Neural progenitor cell (in vitro differentiated cells): ENCODE measurements at regions not wholly inside any gene's neighbourhood (a gene's known extent, or its start where the extent isn't known, plus 50 kb on each side); places are given as distances from the start of the nearest gene placed in this dataset.

ENCODE experiments used
- DNase-seq: peaks from one replicate; pipeline ENCODE4 v3.0.0-alpha.2; 2016; ENCODE audit warnings: low spot score
- H2AFZ ChIP-seq: fragments of 200-600 bp; sonication (generic); replicated peaks from 2 replicates; pipeline ENCODE4 v1.6.1; 2016; ENCODE audit warnings: antibody characterized with exemption
- H3F3A ChIP-seq: fragments of 200-600 bp; sonication (generic); 2 replicates; pipeline ENCODE4 v1.6.1; 2016; ENCODE audit warnings: antibody characterized with exemption, low read depth
- H3K27ac ChIP-seq: fragments of 200-600 bp; sonication (generic); 2 replicates; pipeline ENCODE4 v1.5.1; 2016; ENCODE audit warnings: mild to moderate bottlenecking
- H3K27me3 ChIP-seq: fragments of 200-600 bp; sonication (generic); 2 replicates; pipeline ENCODE4 v1.6.1; 2016; ENCODE audit warnings: mild to moderate bottlenecking, moderate library complexity
- H3K36me3 ChIP-seq: fragments of 200-600 bp; sonication (generic); 2 replicates; pipeline ENCODE4 v1.5.1; 2016
- H3K4me1 ChIP-seq: fragments of 200-600 bp; sonication (generic); 2 replicates; pipeline ENCODE4 v1.6.1; 2016; ENCODE audit warnings: mixed run types
- H3K4me2 ChIP-seq: fragments of 200-600 bp; sonication (generic); 2 replicates; pipeline ENCODE4 v1.6.1; 2016
- H3K4me3 ChIP-seq: fragments of 200-600 bp; sonication (generic); 2 replicates; pipeline ENCODE4 v1.5.1; 2016
- H3K79me2 ChIP-seq: fragments of 200-600 bp; sonication (generic); 2 replicates; pipeline ENCODE4 v1.6.1; 2016; ENCODE audit warnings: low read depth
- H3K9ac ChIP-seq: fragments of 200-600 bp; sonication (generic); 2 replicates; pipeline ENCODE4 v1.6.1; 2016
- H3K9me3 ChIP-seq: fragments of 200-600 bp; sonication (generic); 2 replicates; pipeline ENCODE4 v1.5.1; 2016; ENCODE audit warnings: low read depth
- H4K20me1 ChIP-seq: fragments of 200-600 bp; sonication (generic); 2 replicates; pipeline ENCODE4 v1.6.1; 2016; ENCODE audit warnings: low read depth
- H3K27ac Mint-ChIP-seq: 3 replicates; pipeline ENCODE4 v1.8.0; 2021; ENCODE audit warnings: mixed read lengths
- H3K27me3 Mint-ChIP-seq: 2 replicates; pipeline ENCODE4 v1.8.0; 2022; ENCODE audit warnings: low read depth, mild to moderate bottlenecking, inconsistent platforms, moderate library complexity, mixed read lengths; ENCODE audit not compliant: insufficient read depth
- H3K36me3 Mint-ChIP-seq: 3 replicates; pipeline ENCODE4 v1.8.0; 2021; ENCODE audit warnings: mixed read lengths
- H3K4me1 Mint-ChIP-seq: 3 replicates; pipeline ENCODE4 v1.8.0; 2021; ENCODE audit warnings: mixed read lengths
- H3K4me3 Mint-ChIP-seq: 3 replicates; pipeline ENCODE4 v1.8.0; 2021; ENCODE audit warnings: mild to moderate bottlenecking, moderate library complexity, mixed read lengths
- H3K9me3 Mint-ChIP-seq: 3 replicates; pipeline ENCODE4 v1.8.0; 2020; ENCODE audit warnings: mixed read lengths
- CTCF ChIP-seq: fragments of 200-600 bp; sonication (generic); IDR thresholded peaks from 2 replicates; pipeline ENCODE4 v1.5.1; 2017; ENCODE audit warnings: antibody characterized with exemption, mild to moderate bottlenecking
- EZH2 ChIP-seq: fragments of 200-600 bp; sonication (generic); IDR thresholded peaks from 2 replicates; pipeline ENCODE4 v1.6.1; 2017; ENCODE audit warnings: antibody characterized with exemption, mild to moderate bottlenecking, moderate library complexity
- EZH2phosphoT487 ChIP-seq: fragments of 200-600 bp; sonication (generic); IDR thresholded peaks from 2 replicates; pipeline ENCODE4 v1.6.1; 2017; ENCODE audit warnings: antibody characterized with exemption

- no peaks in the 10 kb centered on the region for H3K4me1 Mint-ChIP-seq
- H3K4me1 ChIP-seq, result no peaks in the 10 kb centered on the region
- no peak overlapping the region for H3K27ac Mint-ChIP-seq
- no peak overlapping the region for H3K4me3 ChIP-seq
- TF ChIP-seq CTCF (no peak), EZH2 (no peak), EZH2phosphoT487 (no peak)
- no peak overlapping the region for H3K9ac ChIP-seq
- peaks cover 5% of the 10 kb centered on the region for H3K27me3 Mint-ChIP-seq
- H3K79me2 ChIP-seq, result no peaks in the 10 kb centered on the region
- no peaks in the 10 kb centered on the region for H3K27me3 ChIP-seq
- no peak overlapping the region for H2AFZ ChIP-seq
- no peaks in the 10 kb centered on the region for H3K9me3 ChIP-seq
- peaks cover 17% of the 10 kb centered on the region for H3K9me3 Mint-ChIP-seq
- H3K36me3 ChIP-seq, result no peaks in the 10 kb centered on the region
- no peak overlapping the region for H3K4me3 Mint-ChIP-seq
- no peaks in the 10 kb centered on the region for H3K36me3 Mint-ChIP-seq
- H3F3A ChIP-seq, result peaks cover under 1% of the 10 kb centered on the region
- H4K20me1 ChIP-seq, result no peaks in the 10 kb centered on the region
- H3K27ac ChIP-seq, result no peak overlapping the region
- no peak for DNase-seq
- no peak overlapping the region for H3K4me2 ChIP-seq
Observed at GRCh38 chr10:111131168-111131799, 54.5 kb downstream of the ADRA2A start.

- no peak overlapping the region for H3K27ac Mint-ChIP-seq
- H3K27me3 ChIP-seq, result peaks cover 16% of the 10 kb centered on the region
- no peaks in the 10 kb centered on the region for H3K9me3 ChIP-seq
- no peak overlapping the region for H3K9ac ChIP-seq
- peaks cover 17% of the 10 kb centered on the region for H3K4me1 ChIP-seq
- no peak for TF ChIP-seq EZH2phosphoT487
- H3K36me3 ChIP-seq, result no peaks in the 10 kb centered on the region
- H3K4me3 Mint-ChIP-seq, result peak overlapping the region; percentile 57
- peaks cover 19% of the 10 kb centered on the region for H3K4me1 Mint-ChIP-seq
- peaks cover 13% of the 10 kb centered on the region for H3F3A ChIP-seq
- peaks cover 3% of the 10 kb centered on the region for H3K27me3 Mint-ChIP-seq
- peaks cover 14% of the 10 kb centered on the region for H3K9me3 Mint-ChIP-seq
- H4K20me1 ChIP-seq, result no peaks in the 10 kb centered on the region
- H3K4me3 ChIP-seq, result no peak overlapping the region
- no peak overlapping the region for H2AFZ ChIP-seq
- H3K27ac ChIP-seq, result no peak overlapping the region
- H3K36me3 Mint-ChIP-seq, result no peaks in the 10 kb centered on the region
- H3K79me2 ChIP-seq, result no peaks in the 10 kb centered on the region
- peak; percentile 78 for DNase-seq
- peak overlapping the region; percentile 55 for H3K4me2 ChIP-seq
Observed at GRCh38 chr10:111137007-111137406, 60.2 kb downstream of the ADRA2A start.

- no peak overlapping the region for H3K27ac ChIP-seq
Observed at GRCh38 chr10:111137587-111137986, 60.8 kb downstream of the ADRA2A start.

More at GRCh38 chr10:111137587-111137986, 60.8 kb downstream of the ADRA2A start:
- Mint-ChIP-seq H3K4me3 (no peak overlapping the region), H3K27ac (no peak overlapping the region), H3K27me3 (peaks cover 6% of the 10 kb centered on the region), H3K9me3 (peaks cover 11% of the 10 kb centered on the region), H3K4me1 (peaks cover 19% of the 10 kb centered on the region), H3K36me3 (no peaks in the 10 kb centered on the region)
- no peak overlapping the region for H3K9ac ChIP-seq
- H3F3A ChIP-seq, result peaks cover 13% of the 10 kb centered on the region
- peak overlapping the region; percentile 55 for H3K4me2 ChIP-seq
- no peak overlapping the region for H3K4me3 ChIP-seq
- H3K79me2 ChIP-seq, result no peaks in the 10 kb centered on the region
- H3K36me3 ChIP-seq, result no peaks in the 10 kb centered on the region
- TF ChIP-seq EZH2phosphoT487 (no peak), EZH2 (no peak), CTCF (no peak)
- H3K9me3 ChIP-seq, result no peaks in the 10 kb centered on the region
- peaks cover 16% of the 10 kb centered on the region for H3K27me3 ChIP-seq
- no peak overlapping the region for H2AFZ ChIP-seq
- no peaks in the 10 kb centered on the region for H4K20me1 ChIP-seq
- H3K4me1 ChIP-seq, result peaks cover 17% of the 10 kb centered on the region
- no peak for DNase-seq
